ENCODE measurements at regions not wholly inside any gene's neighbourhood (a gene's known extent, or its start where the extent isn't known, plus 50 kb on each side); places are given as distances from the start of the nearest gene placed in this dataset.

DNA sequence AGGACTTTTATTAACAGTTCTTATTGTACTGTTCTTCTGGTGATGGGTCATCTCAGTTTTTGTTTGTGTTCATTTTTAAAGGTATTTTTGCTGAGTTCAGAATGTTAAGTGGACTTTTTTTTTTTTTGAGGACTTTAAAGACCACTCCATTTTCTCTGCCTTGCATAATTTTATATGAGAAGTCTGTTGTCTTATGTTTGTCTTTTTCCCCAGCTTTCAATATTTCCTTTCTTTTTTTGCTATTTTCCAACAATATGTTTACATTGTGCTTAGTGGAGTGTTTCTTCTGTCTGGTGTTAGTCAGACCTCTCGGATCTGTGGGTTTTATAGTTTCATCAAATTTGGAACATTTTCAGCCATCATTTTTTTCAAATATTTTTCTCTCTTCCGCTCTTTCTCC, 290.0 kb upstream of the TNRC6C start:
- no peak for DNase-seq

DNA sequence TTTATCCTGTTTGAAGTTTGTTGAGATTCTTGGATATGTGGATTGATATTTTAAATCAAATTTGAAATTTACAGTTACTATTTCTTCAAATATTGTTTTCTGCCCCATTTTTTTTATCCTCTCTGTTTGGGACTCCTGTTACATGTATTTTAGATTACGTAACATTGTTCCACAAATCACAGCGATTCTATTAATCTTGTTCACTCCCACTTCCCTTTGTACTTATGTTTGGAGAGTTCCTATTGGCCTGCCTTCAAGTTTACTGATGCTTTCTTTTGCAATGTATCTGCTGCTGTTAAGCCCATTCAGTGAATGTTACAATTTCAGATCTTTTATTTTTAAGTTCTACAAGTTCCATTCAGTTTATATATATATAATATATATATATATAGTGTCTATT, 288.3 kb upstream of the TNRC6C start:
- DNase-seq: no peak

DNA sequence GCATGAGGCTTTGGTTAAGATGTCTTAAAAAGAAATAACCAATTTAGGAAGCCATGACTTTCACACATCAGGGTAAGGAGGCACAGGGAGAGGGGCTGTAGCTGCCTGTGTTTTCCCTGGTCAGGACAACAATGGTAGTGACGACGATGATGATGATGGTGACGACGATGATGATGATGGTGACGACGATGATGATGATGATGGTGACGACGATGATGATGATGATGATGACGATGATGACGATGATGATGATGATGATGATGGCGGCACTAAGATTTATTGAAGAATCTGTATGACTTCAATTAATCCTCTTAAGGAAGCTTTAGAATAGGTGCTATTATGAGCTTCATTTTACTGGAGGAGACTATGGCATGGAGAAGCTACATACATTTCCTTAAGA, 284.1 kb upstream of the TNRC6C start:
- no peak for DNase-seq

DNA sequence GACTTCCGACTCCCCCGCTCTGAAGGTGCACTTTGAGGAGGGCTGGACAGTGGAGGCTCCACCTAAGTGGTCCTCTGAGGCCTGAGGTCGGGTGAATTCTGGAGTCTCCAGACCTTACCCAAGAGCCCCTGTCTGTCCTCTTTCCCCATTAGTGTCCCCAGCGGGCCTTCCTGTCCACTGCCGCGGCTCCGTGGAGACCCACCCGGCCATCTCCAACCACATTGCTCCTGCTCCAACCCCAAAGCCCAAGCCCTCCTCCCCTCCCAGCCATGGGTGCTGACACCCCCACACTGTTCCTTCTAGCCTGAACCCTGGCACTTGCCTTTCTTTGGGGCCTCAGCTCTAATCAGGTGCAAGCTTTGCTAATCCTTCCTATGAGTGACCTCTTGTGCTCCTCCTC, 283.1 kb upstream of the TNRC6C start:
- no peak for DNase-seq

DNA sequence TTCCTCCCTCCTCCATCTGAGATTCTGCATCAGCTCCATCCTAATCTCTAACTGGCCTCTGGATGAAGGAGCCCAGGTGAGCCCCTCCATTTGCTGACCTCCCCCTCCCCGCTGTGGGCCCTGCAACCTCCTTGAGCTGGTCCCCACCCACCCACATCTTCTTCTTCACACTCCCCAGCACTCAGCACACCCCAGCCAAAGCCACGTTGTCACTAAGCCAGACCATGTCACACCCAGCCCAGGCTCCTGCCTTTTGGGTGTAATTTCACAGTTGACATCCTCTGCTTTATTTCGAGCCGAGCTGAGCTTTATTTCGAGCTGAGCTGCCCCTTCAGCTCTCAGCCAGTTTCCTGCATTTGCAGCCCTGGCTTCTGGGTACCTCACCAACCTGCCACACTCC, 282.7 kb upstream of the TNRC6C start:
- no peak for DNase-seq

DNA sequence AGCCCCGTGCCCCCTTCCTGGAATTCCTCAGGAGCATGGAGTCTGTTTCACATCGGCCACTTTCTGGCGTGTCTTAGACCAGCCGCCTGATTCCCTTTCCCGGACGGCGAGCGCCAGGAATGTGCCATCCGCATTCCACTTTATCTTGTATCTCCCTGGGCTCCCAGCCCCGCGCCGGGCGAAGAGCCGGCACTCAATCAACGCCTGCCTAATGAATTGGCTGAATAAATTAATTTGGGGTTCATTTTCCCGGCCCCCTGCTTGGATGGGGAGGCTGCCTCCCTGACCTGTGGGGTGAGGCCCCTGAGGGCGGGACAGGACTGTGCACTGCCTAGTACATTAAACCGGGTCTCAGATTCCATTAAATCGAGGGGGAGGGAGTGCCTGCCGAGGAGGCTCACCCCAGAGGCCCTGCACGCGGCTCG, 282.3 kb upstream of the TNRC6C start:
- no peak for DNase-seq

DNA sequence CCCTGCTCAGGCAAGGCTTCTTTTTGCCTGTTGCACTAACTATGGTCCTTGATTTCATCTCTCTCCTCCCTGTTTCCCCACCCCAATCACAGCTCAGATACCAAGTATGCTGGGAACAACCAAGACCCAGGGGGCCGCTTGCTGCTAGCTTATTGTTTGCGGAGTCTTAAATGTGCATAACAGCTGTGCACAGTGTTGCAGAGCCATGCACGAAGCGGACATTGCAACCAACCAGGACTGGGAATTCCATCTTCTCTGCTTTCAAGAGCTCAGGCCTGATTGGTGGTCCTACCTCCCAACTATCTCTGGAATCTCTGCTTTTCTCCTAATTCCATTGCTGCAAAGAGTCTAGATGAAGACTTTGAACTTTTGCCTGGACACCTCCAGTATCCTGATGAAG, 281.3 kb upstream of the TNRC6C start:
- no peak for DNase-seq

DNA sequence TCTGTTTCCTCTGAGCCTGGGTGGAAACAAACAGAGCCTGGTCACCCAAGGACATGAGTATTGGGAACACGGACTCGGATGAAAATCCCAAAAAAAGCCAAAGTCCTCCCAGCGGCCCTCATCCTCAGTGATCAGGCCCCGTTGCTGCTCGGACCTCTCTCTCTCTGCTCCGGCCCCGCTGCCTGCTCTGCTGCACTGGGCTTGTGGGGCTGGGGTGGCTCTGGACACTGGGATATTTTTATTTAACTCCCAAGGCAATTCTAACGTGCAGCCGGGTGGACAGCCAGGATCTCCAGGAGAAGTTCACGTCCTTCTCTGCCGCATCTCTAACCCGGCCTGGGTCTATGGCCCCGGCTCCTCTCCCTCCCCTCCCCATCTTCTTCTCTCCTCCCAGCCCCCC, 280.9 kb upstream of the TNRC6C start:
- DNase-seq: no peak

DNA sequence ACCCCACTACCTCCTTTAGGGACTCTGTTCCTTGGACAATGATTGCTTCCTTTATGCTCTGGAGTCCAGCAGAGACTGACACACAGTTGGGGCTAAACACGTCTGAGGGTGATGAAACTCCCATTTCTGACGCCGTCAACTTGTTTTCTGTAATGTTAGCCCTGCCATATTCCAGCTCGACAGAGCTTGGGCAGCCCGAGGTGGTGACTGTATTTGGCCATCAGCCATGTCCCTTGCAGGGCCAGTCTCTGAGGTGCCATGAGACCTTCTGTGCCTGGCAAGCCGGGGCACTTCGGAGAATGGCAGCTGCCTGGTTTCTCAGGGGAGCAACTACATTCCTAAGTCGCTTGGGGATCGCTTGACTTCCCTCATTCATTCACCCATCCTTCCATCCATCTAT, 278.9 kb upstream of the TNRC6C start:
- no peak for DNase-seq

DNA sequence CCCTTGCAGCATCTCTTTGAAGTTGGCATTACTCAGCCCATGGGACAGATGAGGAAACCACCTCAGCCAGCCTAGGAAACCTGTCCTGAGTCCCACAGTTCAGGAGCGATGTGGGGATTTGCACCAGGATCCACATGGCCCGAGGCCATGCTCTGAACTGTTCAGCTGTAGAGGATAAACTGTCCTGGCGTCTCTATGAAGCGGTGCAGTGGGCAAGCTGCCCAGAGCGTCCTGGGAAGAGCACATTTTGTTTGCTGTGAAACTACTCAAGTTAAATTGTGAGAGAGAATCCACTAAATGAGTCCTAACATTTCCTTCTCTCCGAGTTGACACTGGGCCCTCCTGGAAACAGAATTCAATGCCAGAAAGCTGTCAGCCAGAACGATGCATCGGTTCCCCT, 276.6 kb upstream of the TNRC6C start:
- DNase-seq: peak; percentile 41 to 79

DNA sequence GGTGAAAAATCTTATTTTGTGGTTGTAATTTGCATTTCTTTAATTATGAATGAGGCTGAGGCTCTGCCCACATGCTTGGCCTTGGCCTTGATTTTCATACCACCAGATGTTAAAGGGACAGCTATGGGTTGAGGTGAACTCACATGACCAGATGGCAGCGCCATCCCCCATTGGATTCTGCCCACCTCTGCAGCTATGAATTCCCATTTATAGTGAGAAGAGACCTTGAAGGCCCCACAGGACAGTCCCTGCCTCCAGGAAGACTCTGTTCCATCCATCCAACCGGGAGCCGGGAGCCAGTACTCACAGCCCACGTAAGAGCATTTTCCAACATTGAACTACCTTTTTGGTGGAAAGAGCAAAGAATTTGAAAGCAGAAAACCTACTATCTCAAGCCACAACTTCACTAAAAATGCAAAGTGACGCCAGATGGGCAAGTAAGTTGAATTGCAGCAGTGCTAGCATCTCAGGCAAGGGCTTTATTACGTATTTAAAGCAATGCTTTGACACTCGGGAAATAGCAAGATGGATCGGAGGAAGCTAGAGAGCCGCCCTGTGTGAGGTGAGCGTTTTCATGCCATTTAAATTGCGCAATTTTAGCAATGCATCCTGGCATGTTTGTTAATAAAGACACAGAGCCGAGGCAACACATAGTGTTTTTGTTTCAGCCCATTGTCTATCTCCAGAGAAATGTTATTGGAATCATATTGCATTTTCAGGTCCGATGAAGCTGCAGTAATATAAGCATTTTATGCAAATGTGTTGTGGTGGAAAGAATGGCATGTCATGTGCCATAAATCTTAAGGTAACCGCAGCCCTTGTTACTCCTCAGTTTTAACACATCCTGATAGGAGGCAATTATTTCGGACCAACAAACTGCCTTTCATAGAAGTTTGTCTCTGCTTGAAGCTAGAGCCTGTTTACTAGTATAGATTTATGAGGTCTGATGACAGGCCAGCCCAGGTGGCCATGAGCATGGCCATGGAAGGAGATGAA, 273.4 kb upstream of the TNRC6C start:
- DNase-seq: no peak

DNA sequence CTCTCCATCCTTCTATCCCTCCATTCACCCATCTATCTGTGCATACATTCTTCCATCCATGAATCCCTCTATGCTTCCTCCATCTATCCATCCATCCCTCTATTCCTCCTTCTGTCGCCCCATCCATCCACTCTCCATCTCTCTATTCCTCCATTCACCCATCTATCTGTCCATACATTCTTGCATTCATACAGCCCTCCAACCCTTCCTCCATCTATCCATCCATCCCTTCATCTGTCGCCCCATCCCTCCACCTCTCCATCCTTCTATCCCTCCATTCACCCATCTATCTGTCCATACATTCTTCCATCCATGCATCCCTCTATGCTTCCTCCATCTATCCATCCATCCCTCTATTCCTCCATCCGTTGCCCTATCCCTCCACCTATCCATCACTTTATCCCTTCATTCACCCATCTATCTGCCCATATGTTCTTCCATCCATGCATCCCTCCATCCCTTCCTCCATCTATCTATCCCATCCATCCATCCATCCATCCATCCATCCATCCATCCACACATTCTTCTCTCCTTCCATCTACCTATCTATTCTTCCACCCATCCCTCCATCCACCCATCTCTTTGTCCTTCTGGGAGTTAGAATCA, 272.5 kb upstream of the TNRC6C start:
- DNase-seq: no peak

DNA sequence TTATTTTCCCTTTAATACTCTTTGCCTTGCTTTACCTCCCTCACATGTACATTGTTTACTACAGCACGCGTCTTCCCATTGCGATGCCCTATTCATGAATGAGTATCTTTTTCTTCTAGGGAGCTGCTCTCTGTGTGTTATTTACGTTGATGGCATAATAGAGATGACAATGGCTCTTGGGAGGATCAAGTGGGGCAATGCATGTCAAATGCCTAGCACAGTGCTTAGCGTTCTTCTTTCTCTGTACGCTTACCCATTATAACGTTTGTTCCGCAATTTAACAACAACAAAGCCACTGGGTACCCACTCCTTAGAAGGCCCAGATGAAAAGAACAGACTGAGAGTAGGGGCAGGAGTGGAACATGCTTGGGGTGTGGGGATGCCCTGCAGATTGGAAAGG, 271.6 kb upstream of the TNRC6C start:
- no peak for DNase-seq

DNA sequence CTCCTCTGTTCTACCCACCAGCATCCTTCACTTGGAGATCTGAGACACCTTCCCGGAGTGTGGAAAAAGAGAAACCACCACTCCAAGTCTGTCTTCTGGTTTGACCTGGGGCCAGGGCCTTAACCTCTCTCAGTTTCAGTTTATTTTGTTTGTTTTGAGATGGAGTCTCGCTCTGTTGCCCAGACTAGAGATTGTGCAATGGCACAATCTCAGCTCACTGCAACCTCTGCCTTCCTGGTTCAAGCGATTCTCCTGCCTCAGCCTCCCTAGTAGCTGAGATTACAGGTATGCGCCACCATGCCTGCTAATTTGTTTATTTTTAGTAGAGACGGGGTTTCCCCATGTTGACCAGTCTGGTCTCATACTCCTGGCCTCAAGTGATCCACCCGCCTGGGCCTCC, 271.1 kb upstream of the TNRC6C start:
- DNase-seq: no peak

DNA sequence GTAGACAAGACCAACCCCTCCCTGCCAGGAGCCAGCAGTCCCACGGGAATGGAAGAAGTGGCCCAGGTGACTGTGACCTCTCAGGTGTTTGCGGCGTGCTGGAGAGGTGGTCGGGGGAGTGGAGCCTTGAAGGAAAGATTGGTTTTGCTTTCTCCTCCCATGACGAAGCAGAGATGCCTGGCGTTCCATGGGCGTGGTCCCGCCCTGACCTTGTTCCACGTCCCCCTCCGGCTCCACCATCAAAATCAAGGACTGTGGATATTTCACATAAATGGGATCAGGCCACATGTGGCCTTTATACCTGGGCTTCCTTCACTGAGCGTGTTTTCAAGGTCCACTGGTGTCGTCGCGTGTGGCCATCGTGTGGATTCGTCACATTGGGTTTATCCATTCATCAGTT, 270.6 kb upstream of the TNRC6C start:
- DNase-seq: no peak

DNA sequence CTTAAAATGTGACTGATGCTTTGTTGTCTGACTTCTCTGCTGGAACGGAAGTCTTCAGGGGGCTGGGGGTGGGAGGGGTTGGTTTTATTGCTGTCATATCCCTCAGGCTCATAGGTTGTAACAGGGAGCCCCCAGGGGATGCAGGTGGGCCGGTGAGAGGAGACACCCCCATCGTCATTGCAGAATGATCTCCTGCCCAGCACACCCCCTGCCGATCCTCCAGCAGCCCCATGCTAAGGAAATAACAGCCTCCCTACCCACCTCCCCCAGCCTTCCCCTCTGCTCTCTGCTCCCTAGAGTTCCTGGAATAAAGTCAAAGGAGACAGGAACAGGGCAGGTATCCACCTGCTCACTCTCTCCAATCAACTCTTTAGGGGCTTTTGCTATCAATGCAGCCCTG, 270.1 kb upstream of the TNRC6C start:
- DNase-seq: no peak

DNA sequence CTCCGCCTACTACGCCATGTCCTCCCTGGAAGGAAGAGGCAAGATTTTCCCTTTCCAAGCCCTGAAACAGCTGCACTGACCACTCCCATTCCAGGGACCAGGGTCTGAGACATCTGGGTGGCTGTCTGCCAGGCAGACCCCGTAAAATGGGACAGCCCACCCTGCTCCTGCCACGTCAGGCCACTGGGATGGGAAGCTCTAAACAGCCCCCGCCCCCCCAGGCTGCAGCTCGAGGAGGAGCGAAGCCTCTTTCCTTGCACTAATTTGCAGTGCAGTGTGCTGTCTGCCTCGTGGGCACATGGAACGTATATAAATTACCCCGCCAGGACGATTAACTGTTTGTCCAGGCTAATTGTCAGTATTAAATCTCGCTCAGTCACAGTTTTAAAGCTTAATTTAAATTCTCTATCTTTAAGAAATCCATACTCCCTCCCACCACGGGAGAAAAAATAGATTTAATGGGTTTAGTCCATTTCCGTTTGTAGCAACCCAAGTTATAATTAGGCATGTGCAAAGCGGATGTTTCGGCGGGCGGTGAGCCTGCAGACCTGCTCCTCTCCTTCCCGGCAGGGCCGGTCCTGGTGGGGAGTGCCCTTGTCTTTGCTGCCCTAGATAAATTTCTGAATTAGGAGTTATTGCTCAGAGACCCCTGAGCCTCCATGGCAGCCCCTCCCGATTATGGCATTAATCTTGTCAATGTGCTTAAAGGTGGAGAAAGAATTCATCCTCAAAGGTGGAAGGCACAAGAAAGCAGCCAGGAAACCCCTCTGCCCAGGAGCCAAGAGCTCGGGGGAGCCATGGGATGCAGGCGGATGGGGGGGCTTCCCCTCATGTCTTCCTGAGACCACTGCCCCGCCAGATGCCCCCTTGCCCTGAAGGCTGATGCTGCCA, 268.0 kb upstream of the TNRC6C start:
- peak; percentile 60 to 74 for DNase-seq

DNA sequence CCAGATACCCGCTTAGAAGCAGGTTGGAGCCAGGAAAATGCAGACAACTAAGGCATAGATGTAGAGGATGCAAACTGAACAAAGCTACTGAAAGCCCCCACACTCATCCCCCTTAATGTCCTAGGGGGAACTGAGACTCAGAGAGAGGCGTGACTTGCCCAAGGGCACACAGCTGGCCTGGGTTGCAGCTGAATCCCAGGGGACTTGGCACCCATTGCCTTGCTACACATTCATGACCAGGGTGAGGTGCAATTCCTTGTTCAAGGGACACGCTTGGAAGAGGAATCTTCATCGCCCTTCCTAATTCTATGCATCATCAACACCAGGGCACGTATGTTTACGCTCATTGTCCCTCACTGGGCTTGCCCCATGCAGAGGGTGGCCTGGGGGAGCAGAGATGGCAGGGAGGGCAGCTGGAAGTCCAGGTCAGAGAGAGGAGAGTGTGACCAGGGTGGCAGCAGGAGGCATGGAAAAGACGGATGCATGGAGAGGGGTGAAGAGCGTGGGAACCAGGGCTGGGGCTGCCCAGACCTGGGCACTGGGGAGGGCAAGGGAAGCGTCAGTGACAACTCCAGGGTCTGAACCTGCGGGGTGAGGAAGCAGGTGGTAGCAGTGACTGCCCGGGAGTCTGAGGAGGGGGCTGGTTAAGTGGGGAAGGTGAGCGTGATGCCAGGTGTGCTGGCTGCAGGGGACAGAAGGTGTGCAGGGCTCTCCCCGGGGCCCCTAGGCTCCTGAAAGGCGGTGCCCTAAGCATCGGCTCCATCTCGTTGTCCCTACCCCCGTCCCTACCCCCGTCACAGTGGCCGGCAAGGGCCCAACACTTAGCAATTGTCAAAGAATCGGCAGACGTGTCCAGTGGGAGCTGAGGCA, 267.1 kb upstream of the TNRC6C start:
- DNase-seq: no peak

DNA sequence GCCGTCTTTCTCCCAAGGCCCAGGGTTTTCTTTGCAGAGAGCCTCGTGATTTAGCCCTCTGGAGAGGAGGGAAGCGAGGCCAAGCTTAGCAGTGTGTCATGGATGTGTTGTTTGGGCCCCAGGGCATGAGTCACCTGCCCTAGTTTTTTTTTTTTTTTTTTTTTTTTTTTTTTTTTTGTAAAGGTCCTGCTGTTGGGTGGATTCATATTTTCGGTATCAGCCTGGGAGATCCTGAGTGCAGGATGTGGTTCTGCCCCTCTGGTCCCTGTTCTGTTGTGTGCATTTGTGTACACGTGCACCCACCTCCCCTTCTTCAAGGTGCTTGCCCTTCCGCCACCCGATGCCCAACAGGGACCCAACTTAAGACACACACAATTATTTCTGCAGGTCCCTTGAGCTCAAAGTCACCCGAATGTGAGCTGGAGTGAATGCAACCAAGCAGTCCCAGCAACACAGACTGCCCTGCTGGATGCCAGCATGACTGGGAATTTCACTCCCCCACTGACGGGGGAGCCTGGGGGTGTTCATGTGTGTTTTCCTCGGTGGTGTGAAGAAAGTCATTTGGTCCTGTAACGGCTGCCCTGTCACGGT, 265.8 kb upstream of the TNRC6C start:
- no peak for DNase-seq

DNA sequence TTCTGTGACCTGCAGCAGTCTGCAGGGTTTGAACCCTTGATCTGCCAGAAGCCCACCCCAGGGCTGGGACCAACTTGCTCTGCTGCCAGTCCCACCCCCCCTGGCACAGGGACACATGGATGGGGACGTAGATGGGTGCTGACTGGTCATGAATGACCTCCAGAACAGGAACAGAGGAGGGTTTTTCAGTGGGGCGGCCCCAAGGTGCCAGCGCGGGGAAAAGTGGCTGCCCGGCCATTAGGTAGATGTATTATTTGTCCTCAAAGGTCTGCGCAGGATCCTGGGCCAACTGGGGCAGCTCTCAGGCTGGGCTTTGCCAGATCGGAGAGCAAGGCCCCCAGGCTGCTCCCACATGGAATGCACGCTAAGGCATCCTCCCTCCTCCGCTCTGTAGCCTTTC, 265.2 kb upstream of the TNRC6C start:
- DNase-seq: no peak

DNA sequence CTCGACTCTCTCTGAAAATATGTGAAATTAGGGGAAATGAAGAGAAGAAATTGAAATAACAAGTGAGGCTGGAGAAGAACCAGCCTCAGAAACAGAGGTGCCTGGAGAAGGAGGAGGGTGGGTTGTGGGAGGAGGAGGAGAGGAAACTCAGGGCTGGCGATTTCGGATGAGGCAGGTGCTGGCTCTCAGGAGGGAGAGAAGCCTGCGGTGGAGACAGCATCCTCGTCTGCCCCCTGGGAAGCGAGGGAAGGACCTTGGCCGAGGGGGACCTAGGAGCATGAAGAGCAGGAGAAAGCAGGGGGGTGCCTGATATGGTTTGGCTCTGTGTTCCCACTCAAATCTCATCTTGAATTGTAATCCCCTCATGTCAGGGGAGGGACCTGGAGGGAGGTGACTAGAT, 264.7 kb upstream of the TNRC6C start:
- no peak for DNase-seq
